ENCODE measurements at regions not wholly inside any gene's neighbourhood (a gene's known extent, or its start where the extent isn't known, plus 50 kb on each side); places are given as distances from the start of the nearest gene placed in this dataset.

DNA sequence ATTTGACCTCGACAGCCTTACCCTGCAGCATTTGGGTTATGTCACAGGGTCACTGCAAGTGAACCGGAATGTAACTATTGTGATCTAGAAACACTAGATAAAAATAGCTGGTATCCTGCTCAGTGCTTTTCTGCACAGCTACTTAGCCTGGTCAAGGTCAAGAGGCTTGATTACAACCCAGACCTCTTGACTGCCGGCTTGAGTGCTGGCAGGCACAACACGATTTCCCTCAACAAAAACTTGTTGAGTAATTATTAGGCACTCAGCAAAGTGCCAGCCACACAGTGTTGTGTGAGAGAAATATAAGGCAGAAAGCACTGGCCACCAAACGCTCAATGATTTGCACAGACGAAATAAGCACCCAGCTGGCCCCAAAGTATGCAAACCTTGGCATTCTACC is 156.7 kb downstream of the NUAK1 start:
- no peaks in the 10 kb centered on the region for H3K79me2 ChIP-seq (ENCODE audit: low read length)
- H3K9me3 ChIP-seq (ENCODE audit: low read length): no peaks in the 10 kb centered on the region
- DNase-seq: no peak
- H3K9me2 ChIP-seq (replicated peaks; ENCODE audit: insufficient read depth, low read length): no peaks in the 10 kb centered on the region
- no peaks in the 10 kb centered on the region for H3K4me1 ChIP-seq (ENCODE audit: low read length)
- no peaks in the 10 kb centered on the region for H3K36me3 ChIP-seq (ENCODE audit: insufficient read depth, low read length)
- no peak overlapping the region for H3K9ac ChIP-seq (ENCODE audit: low read length)
- no peak overlapping the region for H3K4me3 ChIP-seq (ENCODE audit: low read length)
- no peak overlapping the region for H3K4me2 ChIP-seq (ENCODE audit: low read depth, low read length, poor library complexity, severe bottlenecking)
- H4K20me1 ChIP-seq (ENCODE audit: insufficient read depth, low read depth, low read length): no peaks in the 10 kb centered on the region
- no peak overlapping the region for H3K27ac ChIP-seq (ENCODE audit: low read length)
- H3K27me3 ChIP-seq (ENCODE audit: low read length): no peaks in the 10 kb centered on the region
- H2AFZ ChIP-seq (ENCODE audit: low read length): no peak overlapping the region

DNA sequence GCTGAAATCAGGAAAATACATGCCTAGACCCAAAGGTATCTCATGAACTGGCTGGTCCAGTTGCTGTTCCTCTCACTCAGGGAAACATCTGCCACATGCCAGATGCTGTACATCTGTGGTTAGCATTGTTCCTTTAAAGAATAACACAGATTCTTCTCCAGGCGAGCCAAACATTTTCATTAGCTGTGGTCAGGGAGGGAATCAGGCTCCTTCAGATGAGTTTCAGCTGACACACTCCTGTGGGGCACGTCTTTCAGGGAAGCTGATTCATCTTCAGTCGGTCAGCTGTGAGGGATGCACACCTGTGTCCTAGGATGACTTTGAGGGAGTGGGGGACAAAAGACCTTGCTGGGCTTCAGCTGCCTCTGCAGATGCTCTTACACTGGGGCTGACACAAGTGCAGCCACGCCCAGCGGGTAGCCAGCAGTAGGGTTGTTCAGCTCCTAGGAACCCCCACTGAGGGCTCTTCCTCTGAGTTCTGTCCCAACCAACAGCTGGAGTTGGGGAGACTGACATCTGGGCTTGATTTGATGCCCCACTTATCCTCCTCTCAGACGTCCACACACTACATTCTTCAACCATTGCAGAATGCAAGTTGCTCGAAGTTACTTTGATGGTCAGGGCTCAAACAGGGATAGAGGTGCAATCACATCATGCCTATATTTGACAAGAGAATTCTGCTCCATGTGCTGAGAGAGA is 155.0 kb downstream of the NUAK1 start:
- H3K4me1 ChIP-seq (ENCODE audit: low read length): no peaks in the 10 kb centered on the region
- H2AFZ ChIP-seq (ENCODE audit: low read length): no peak overlapping the region
- no peaks in the 10 kb centered on the region for H3K9me2 ChIP-seq (replicated peaks; ENCODE audit: insufficient read depth, low read length)
- H3K27me3 ChIP-seq (ENCODE audit: low read length): no peaks in the 10 kb centered on the region
- no peaks in the 10 kb centered on the region for H3K36me3 ChIP-seq (ENCODE audit: insufficient read depth, low read length)
- H3K9ac ChIP-seq (ENCODE audit: low read length): no peak overlapping the region
- H4K20me1 ChIP-seq (ENCODE audit: insufficient read depth, low read depth, low read length): no peaks in the 10 kb centered on the region
- DNase-seq: no peak
- H3K4me3 ChIP-seq (ENCODE audit: low read length): no peak overlapping the region
- no peak overlapping the region for H3K4me2 ChIP-seq (ENCODE audit: low read depth, low read length, poor library complexity, severe bottlenecking)
- no peaks in the 10 kb centered on the region for H3K9me3 ChIP-seq (ENCODE audit: low read length)
- H3K79me2 ChIP-seq (ENCODE audit: low read length): no peaks in the 10 kb centered on the region
- no peak overlapping the region for H3K27ac ChIP-seq (ENCODE audit: low read length)

DNA sequence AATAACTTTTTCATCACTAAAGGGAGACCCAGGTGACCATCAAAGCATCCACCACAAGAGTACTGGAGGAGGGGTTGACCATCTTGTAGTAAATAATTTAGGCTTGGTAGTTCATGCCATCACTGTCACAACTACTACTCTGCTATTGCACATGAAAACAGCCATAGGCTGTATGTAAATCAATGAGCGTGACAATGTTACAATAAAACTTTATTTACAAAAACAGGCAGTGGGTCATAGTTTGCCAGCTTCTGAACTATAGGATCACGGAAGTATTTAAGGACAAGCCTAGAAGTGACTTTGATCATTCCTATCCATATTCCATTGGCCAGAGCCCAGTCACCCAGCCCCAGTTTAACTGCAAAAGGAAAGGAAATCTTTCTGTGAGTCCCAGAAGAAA is 153.4 kb downstream of the NUAK1 start:
- Histone ChIP-seq H3K27me3 (ENCODE audit: low read length) (no peaks in the 10 kb centered on the region), H3K79me2 (ENCODE audit: low read length) (no peaks in the 10 kb centered on the region), H3K4me3 (ENCODE audit: low read length) (no peak overlapping the region), H3K27ac (ENCODE audit: low read length) (no peak overlapping the region), H3K4me2 (ENCODE audit: low read depth, low read length, poor library complexity, severe bottlenecking) (no peak overlapping the region), H3K9ac (ENCODE audit: low read length) (no peak overlapping the region), H3K9me2 (replicated peaks; ENCODE audit: insufficient read depth, low read length) (no peaks in the 10 kb centered on the region), H3K9me3 (ENCODE audit: low read length) (no peaks in the 10 kb centered on the region), H4K20me1 (ENCODE audit: insufficient read depth, low read depth, low read length) (no peaks in the 10 kb centered on the region), H3K4me1 (ENCODE audit: low read length) (no peaks in the 10 kb centered on the region), H2AFZ (ENCODE audit: low read length) (no peak overlapping the region), H3K36me3 (ENCODE audit: insufficient read depth, low read length) (no peaks in the 10 kb centered on the region)
- DNase-seq: no peak

- H3K79me2 ChIP-seq (ENCODE audit: low read length): no peaks in the 10 kb centered on the region
- DNase-seq: no peak
- no peaks in the 10 kb centered on the region for H3K4me1 ChIP-seq (ENCODE audit: low read length)
- H3K9me3 ChIP-seq (ENCODE audit: low read length): no peaks in the 10 kb centered on the region
- no peaks in the 10 kb centered on the region for H4K20me1 ChIP-seq (ENCODE audit: insufficient read depth, low read depth, low read length)
- no peak overlapping the region for H2AFZ ChIP-seq (ENCODE audit: low read length)
- no peaks in the 10 kb centered on the region for H3K36me3 ChIP-seq (ENCODE audit: insufficient read depth, low read length)
- H3K9me2 ChIP-seq (replicated peaks; ENCODE audit: insufficient read depth, low read length): no peaks in the 10 kb centered on the region
- no peaks in the 10 kb centered on the region for H3K27me3 ChIP-seq (ENCODE audit: low read length)
- no peak overlapping the region for H3K4me3 ChIP-seq (ENCODE audit: low read length)
- no peak overlapping the region for H3K9ac ChIP-seq (ENCODE audit: low read length)
- H3K27ac ChIP-seq (ENCODE audit: low read length): no peak overlapping the region
- no peak overlapping the region for H3K4me2 ChIP-seq (ENCODE audit: low read depth, low read length, poor library complexity, severe bottlenecking)
Measured at GRCh38 chr12:105986779-105987684, 151.7 kb downstream of the NUAK1 start.

- no peak for DNase-seq
- Histone ChIP-seq H3K9ac (ENCODE audit: low read length) (no peak overlapping the region), H3K4me2 (ENCODE audit: low read depth, low read length, poor library complexity, severe bottlenecking) (no peak overlapping the region), H3K4me3 (ENCODE audit: low read length) (no peak overlapping the region), H3K79me2 (ENCODE audit: low read length) (no peaks in the 10 kb centered on the region), H3K27ac (ENCODE audit: low read length) (no peak overlapping the region), H3K27me3 (ENCODE audit: low read length) (no peaks in the 10 kb centered on the region), H3K9me3 (ENCODE audit: low read length) (no peaks in the 10 kb centered on the region), H3K36me3 (ENCODE audit: insufficient read depth, low read length) (no peaks in the 10 kb centered on the region), H2AFZ (ENCODE audit: low read length) (no peak overlapping the region), H3K9me2 (replicated peaks; ENCODE audit: insufficient read depth, low read length) (no peaks in the 10 kb centered on the region), H3K4me1 (ENCODE audit: low read length) (no peaks in the 10 kb centered on the region), H4K20me1 (ENCODE audit: insufficient read depth, low read depth, low read length) (no peaks in the 10 kb centered on the region)
Measured at GRCh38 chr12:105987685-105988035, 151.1 kb downstream of the NUAK1 start.

- Histone ChIP-seq H4K20me1 (ENCODE audit: insufficient read depth, low read depth, low read length) (no peaks in the 10 kb centered on the region), H2AFZ (ENCODE audit: low read length) (no peak overlapping the region), H3K9me3 (ENCODE audit: low read length) (no peaks in the 10 kb centered on the region), H3K79me2 (ENCODE audit: low read length) (no peaks in the 10 kb centered on the region), H3K4me1 (ENCODE audit: low read length) (no peaks in the 10 kb centered on the region), H3K9ac (ENCODE audit: low read length) (no peak overlapping the region), H3K36me3 (ENCODE audit: insufficient read depth, low read length) (no peaks in the 10 kb centered on the region), H3K27ac (ENCODE audit: low read length) (no peak overlapping the region), H3K4me2 (ENCODE audit: low read depth, low read length, poor library complexity, severe bottlenecking) (no peak overlapping the region), H3K27me3 (ENCODE audit: low read length) (no peaks in the 10 kb centered on the region), H3K4me3 (ENCODE audit: low read length) (no peak overlapping the region), H3K9me2 (replicated peaks; ENCODE audit: insufficient read depth, low read length) (no peaks in the 10 kb centered on the region)
- no peak for DNase-seq
Measured at GRCh38 chr12:105992849-105993740, 145.7 kb downstream of the NUAK1 start.

GRCh38 chr12:105993766-105994555 is 144.8 kb downstream of the NUAK1 start:
- Histone ChIP-seq H3K79me2 (ENCODE audit: low read length) (no peaks in the 10 kb centered on the region), H3K27ac (ENCODE audit: low read length) (no peak overlapping the region), H2AFZ (ENCODE audit: low read length) (no peak overlapping the region), H3K9me2 (replicated peaks; ENCODE audit: insufficient read depth, low read length) (no peaks in the 10 kb centered on the region), H4K20me1 (ENCODE audit: insufficient read depth, low read depth, low read length) (no peaks in the 10 kb centered on the region), H3K4me3 (ENCODE audit: low read length) (no peak overlapping the region), H3K4me1 (ENCODE audit: low read length) (no peaks in the 10 kb centered on the region), H3K9me3 (ENCODE audit: low read length) (no peaks in the 10 kb centered on the region), H3K4me2 (ENCODE audit: low read depth, low read length, poor library complexity, severe bottlenecking) (no peak overlapping the region), H3K27me3 (ENCODE audit: low read length) (no peaks in the 10 kb centered on the region), H3K9ac (ENCODE audit: low read length) (no peak overlapping the region), H3K36me3 (ENCODE audit: insufficient read depth, low read length) (no peaks in the 10 kb centered on the region)
- no peak for DNase-seq

Measured in Karpas-422 (cell line).